ENCODE measurements at regions not wholly inside any gene's neighbourhood (a gene's known extent, or its start where the extent isn't known, plus 50 kb on each side); places are given as distances from the start of the nearest gene placed in this dataset.

DNA sequence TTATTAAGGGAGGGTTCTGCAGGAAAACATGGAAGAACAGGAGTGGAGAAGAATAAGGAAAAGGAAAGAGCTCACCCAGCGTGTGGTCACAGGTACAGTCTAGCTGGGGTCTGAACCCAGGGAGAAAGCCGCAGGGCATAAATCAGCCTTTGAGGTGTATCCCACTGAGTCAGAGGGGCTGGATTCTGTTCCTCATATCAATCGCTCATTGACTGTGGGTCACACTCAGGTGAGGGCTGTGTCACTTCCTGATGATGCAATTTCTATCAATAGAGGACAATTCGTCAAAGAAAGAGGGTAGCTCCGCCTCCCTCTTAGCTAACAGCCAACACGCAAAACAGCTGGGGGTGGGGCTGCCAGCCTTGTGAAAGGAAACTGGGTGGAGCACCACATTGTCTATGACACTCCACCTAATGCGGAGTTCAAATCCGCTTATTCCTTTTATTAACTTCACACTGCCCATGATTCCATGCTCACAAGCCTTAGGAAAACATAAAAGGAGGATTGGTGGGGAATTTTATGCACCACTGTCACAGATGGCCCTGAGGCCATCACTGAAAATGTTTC is 176.2 kb downstream of the ICE1 start:
- Histone ChIP-seq H3K27ac (no peak overlapping the region), H3K27me3 (replicated peaks) (no peaks in the 10 kb centered on the region), H3K4me3 (ENCODE audit: low read depth, low read length) (no peak overlapping the region), H3K36me3 (replicated peaks) (no peaks in the 10 kb centered on the region)
- TF ChIP-seq, protein P1, sequence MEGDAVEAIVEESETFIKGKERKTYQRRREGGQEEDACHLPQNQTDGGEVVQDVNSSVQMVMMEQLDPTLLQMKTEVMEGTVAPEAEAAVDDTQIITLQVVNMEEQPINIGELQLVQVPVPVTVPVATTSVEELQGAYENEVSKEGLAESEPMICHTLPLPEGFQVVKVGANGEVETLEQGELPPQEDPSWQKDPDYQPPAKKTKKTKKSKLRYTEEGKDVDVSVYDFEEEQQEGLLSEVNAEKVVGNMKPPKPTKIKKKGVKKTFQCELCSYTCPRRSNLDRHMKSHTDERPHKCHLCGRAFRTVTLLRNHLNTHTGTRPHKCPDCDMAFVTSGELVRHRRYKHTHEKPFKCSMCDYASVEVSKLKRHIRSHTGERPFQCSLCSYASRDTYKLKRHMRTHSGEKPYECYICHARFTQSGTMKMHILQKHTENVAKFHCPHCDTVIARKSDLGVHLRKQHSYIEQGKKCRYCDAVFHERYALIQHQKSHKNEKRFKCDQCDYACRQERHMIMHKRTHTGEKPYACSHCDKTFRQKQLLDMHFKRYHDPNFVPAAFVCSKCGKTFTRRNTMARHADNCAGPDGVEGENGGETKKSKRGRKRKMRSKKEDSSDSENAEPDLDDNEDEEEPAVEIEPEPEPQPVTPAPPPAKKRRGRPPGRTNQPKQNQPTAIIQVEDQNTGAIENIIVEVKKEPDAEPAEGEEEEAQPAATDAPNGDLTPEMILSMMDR (IDR thresholded peaks at IDR 0.05; ENCODE audit: low read depth, low read length, missing control alignments) = no peak
- in situ Hi-C loops (cut with HindIII; ENCODE audit: low pct_ligation_motif_present, low sequenced_read_pairs) = no loop called here
- DNase-seq = no peak

DNA sequence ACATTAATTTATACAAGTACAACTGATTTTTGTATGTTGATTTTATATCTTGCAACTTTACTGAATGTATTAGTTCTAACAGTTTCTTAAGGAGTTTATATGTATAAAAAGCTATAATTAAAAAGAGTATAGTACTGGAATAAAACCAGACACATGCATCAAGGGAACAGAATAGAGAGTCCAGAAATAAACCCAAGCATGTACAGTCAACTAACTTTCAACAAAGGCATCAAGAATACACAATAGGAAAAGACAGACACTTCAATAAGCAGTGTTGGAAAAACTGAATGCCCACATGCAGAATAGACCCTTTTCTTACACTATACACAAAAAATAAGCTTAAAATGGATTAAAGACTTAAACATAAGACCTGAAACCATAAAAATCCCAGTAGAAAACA is 170.9 kb downstream of the ICE1 start:
- no peaks in the 10 kb centered on the region for H3K27me3 ChIP-seq (replicated peaks)
- no peak overlapping the region for H3K4me3 ChIP-seq (ENCODE audit: low read depth, low read length)
- no peak overlapping the region for H3K27ac ChIP-seq
- no peaks in the 10 kb centered on the region for H3K36me3 ChIP-seq (replicated peaks)
- DNase-seq = no peak
- TF ChIP-seq, protein P1 (IDR thresholded peaks at IDR 0.05; ENCODE audit: low read depth, low read length, missing control alignments) = no peak
- in situ Hi-C loops (cut with HindIII; ENCODE audit: low pct_ligation_motif_present, low sequenced_read_pairs) = no loop called here

DNA sequence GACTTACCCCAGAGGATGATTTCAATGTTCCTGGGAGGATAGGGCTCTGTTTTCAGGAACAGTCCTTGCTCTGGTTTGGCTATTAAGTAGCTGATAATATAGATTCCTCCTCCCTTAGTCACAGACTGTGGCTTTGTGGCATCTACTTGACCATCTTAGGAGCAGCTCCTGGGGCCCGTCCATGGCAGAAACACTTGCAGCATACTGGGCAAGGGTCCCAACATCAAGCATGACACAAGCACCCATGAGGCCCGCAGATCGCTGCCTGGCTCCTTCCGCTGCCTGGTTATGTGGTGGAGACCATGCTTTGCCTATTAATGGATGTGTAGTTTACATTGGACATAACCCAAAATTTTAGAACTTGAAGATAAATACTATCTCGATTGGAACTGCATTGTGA is 170.1 kb downstream of the ICE1 start:
- DNase-seq = no peak
- Histone ChIP-seq H3K27me3 (replicated peaks) (no peaks in the 10 kb centered on the region), H3K36me3 (replicated peaks) (no peaks in the 10 kb centered on the region), H3K27ac (no peak overlapping the region), H3K4me3 (ENCODE audit: low read depth, low read length) (no peak overlapping the region)
- TF ChIP-seq, protein P1 (IDR thresholded peaks at IDR 0.05; ENCODE audit: low read depth, low read length, missing control alignments) = no peak
- in situ Hi-C loops (cut with HindIII; ENCODE audit: low pct_ligation_motif_present, low sequenced_read_pairs) = no loop called here

DNA sequence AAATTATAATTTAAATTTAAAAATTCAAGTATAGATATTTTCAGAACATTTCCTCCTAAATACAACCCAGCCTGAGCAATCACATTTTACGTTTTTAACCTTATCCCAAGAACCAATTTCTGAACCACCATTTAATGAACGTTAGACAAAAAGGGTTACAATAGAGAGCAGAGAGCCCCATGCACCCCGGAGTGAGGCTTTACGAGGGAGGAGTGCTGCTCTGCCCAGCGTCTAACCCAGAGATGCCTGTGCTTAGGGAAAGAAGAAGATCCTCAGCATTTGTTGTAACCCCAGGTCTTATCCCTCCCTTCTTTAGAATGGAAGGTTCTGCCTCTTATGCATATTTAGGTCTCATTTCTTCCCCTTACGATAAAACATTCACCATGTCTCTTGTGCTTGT is 169.1 kb downstream of the ICE1 start:
- TF ChIP-seq, protein P1 (IDR thresholded peaks at IDR 0.05; ENCODE audit: low read depth, low read length, missing control alignments) = no peak
- no peak for DNase-seq
- Histone ChIP-seq H3K36me3 (replicated peaks) (no peaks in the 10 kb centered on the region), H3K27me3 (replicated peaks) (no peaks in the 10 kb centered on the region), H3K27ac (no peak overlapping the region), H3K4me3 (ENCODE audit: low read depth, low read length) (no peak overlapping the region)
- in situ Hi-C loops (cut with HindIII; ENCODE audit: low pct_ligation_motif_present, low sequenced_read_pairs) = no loop called here

DNA sequence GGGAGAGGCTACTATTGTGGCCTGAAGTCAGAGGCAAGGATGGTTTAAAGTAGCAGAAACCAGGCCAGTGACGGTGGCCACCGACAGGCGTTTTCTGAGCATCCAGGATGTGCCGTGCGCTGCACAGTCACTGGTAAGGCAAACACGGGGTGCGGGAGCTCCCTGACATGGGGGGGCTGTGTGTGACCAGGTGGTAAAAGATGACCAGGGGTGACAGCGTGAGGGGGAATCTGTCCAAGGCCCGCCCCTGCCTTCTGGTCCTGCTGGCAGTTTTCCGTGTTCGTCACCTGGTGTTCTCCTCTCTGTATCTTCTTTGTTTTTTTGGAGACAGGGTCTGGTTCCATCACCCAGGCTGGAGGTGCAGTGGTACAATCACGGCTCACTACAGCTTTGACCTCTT is 167.4 kb downstream of the ICE1 start:
- TF ChIP-seq, protein P1 (IDR thresholded peaks at IDR 0.05; ENCODE audit: low read depth, low read length, missing control alignments) = no peak
- Histone ChIP-seq H3K36me3 (replicated peaks) (no peaks in the 10 kb centered on the region), H3K27me3 (replicated peaks) (no peaks in the 10 kb centered on the region), H3K4me3 (ENCODE audit: low read depth, low read length) (no peak overlapping the region), H3K27ac (no peak overlapping the region)
- in situ Hi-C loops (cut with HindIII; ENCODE audit: low pct_ligation_motif_present, low sequenced_read_pairs) = no loop called here
- DNase-seq = no peak
